ENCODE measurements at regions not wholly inside any gene's neighbourhood (a gene's known extent, or its start where the extent isn't known, plus 50 kb on each side); places are given as distances from the start of the nearest gene placed in this dataset.

GRCh38 chr11:19519912-19520641 lies 192.6 kb upstream of the NAV2 start:
- TF ChIP-seq CTCF (IDR thresholded peaks at IDR 0.05; ENCODE audit: low read depth, low read length) = no peak

GRCh38 chr11:19519353-19519752 lies 193.3 kb upstream of the NAV2 start:
- no peak for TF ChIP-seq CTCF (IDR thresholded peaks at IDR 0.05; ENCODE audit: low read depth, low read length)
- no peak overlapping the region for H3K4me3 ChIP-seq (replicated peaks in 1 of 2; ENCODE audit: low read depth in 2 of 2, low read length in 2 of 2)
- DNase-seq (ENCODE audit: low read depth in 2 of 2) = no peak

More at GRCh38 chr11:19519912-19520641, 192.6 kb upstream of the NAV2 start:
- H3K4me3 ChIP-seq (replicated peaks in 1 of 2; ENCODE audit: low read depth in 2 of 2, low read length in 2 of 2) = no peak overlapping the region
- DNase-seq (ENCODE audit: low read depth in 2 of 2) = peak in 1 of 2 donors; percentile 15

- no peak for DNase-seq (ENCODE audit: low read depth in 2 of 2)
- no peak overlapping the region for H3K4me3 ChIP-seq (replicated peaks in 1 of 2; ENCODE audit: low read depth in 2 of 2, low read length in 2 of 2)
- no peak for TF ChIP-seq CTCF (IDR thresholded peaks at IDR 0.05; ENCODE audit: low read depth, low read length)
Observed at GRCh38 chr11:19513253-19513652, 199.4 kb upstream of the NAV2 start.

DNA sequence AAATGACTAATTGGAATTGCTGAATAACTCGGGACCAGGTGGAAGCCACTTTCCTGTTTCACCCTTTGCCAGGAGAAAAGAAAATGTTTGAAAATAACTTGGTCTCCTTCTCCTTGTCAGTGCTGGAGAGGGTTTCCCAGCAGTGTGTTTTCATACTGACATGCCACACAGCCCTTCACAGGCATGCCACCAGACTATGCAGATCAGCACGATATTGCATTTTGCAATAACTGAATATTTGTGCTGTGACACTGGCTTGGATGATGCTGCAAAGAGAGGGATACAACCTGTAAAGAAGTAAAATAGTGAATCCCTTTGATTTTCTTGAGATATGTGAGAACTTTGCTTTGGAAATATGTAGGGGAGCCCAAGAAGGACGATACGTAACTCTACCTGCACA lies 200.0 kb upstream of the NAV2 start:
- DNase-seq (ENCODE audit: low read depth in 2 of 2) = peak in 1 of 2 donors; percentile 16
- no peak overlapping the region for H3K4me3 ChIP-seq (replicated peaks in 1 of 2; ENCODE audit: low read depth in 2 of 2, low read length in 2 of 2)
- no peak for TF ChIP-seq CTCF (IDR thresholded peaks at IDR 0.05; ENCODE audit: low read depth, low read length)

DNA sequence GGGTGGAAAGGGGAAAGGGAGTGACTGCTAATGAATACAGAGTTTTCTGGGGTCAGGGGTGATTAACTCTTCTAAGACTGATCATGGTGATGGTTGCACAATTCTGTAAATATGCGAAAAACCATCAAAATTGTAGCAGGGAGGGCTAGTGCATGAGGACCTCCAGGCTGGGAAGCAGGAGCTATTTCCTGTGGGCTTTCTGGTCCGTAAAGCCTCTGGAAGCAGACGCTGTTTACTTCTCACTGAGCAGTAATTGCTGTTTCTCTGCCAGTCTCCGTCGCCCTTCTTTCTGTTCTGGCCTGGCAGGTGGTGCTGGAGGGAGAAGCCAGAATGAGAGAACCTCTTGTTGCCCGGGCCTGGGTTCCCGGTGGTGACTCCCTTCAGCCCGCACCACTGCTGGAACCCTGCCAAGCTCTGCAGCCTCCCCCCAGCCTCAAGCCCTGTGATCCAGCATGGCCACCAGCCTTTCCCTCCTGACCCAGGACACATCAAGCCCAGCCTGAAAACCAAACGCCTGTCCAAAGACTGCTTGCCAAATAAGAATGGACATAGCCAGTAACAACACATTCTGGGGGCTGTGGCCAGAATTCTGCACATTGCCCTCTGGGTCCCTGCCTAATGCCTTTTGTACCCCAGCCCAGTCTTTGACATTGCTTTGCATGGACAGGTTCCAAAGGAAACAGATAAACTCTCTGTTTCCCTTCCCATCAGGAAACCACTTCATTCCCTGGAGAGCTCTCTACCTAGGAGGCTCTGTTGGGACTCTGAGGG lies 201.0 kb upstream of the NAV2 start:
- TF ChIP-seq CTCF (IDR thresholded peaks at IDR 0.05; ENCODE audit: low read depth, low read length) = no peak
- no peak overlapping the region for H3K4me3 ChIP-seq (replicated peaks in 1 of 2; ENCODE audit: low read depth in 2 of 2, low read length in 2 of 2)
- DNase-seq (ENCODE audit: low read depth in 2 of 2) = peak; percentile 31 to 70

DNA sequence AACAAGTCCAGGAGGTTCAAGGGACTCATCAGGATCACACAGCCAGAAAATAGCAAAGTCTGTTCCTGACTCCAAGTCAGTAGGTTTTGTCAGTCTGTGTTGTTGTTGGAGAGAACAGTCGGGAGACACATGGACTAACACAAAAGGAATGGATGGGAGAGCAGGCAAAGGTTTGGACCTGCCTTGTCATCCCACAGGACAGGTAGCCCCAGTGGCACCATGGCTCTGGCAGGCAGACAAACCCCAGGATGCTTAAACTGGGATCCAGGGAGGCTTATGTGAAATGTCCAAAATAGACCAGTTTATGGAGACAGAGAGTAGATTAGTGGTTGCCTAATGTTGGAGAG lies 201.6 kb upstream of the NAV2 start:
- DNase-seq (ENCODE audit: low read depth in 2 of 2) = no peak

More for the DNA sequence above, 201.6 kb upstream of the NAV2 start:
- no peak overlapping the region for H3K4me3 ChIP-seq (replicated peaks in 1 of 2; ENCODE audit: low read depth in 2 of 2, low read length in 2 of 2)
- TF ChIP-seq CTCF (IDR thresholded peaks at IDR 0.05; ENCODE audit: low read depth, low read length) = no peak
